WTC11 (cell line): ENCODE measurements at regions not wholly inside any gene's neighbourhood (a gene's known extent, or its start where the extent isn't known, plus 50 kb on each side); places are given as distances from the start of the nearest gene placed in this dataset.

Experiments
- AR ChIP-seq: fragments of 250-450 bp; sonication (Bioruptor Pico); IDR thresholded peaks from 2 replicates; pipeline ENCODE4 v1.9.0; 2021; ENCODE audit warnings: mild to moderate bottlenecking
- ATF2 ChIP-seq: sonication (generic); formaldehyde crosslinking; IDR thresholded peaks from 2 replicates; pipeline ENCODE4 v1.8.1; 2022; ENCODE audit warnings: low read depth, missing genetic modification reagents, borderline replicate concordance
- ATF3 ChIP-seq: sonication (generic); formaldehyde crosslinking; conservative IDR thresholded peaks from 2 replicates; pipeline ENCODE4 v1.8.1; 2022; ENCODE audit warnings: mild to moderate bottlenecking, missing genetic modification reagents
- CBFB ChIP-seq: sonication (generic); formaldehyde crosslinking; IDR thresholded peaks from 2 replicates; pipeline ENCODE4 v1.8.1; 2022; ENCODE audit warnings: mild to moderate bottlenecking, low read depth, missing genetic modification reagents
- CREM ChIP-seq: sonication (generic); formaldehyde crosslinking; IDR thresholded peaks from 2 replicates; pipeline ENCODE4 v1.8.1; 2022; ENCODE audit warnings: mild to moderate bottlenecking, missing genetic modification reagents, moderate library complexity
- CTCF ChIP-seq: fragments of 200-600 bp; IDR thresholded peaks from 2 replicates; pipeline ENCODE4 v1.8.0; 2022; ENCODE audit warnings: antibody characterized with exemption
- IRF2 ChIP-seq: sonication (generic); formaldehyde crosslinking; IDR thresholded peaks from 2 replicates; pipeline ENCODE4 v1.8.0; 2022; ENCODE audit warnings: low read depth, missing genetic modification reagents, borderline replicate concordance
- KAT7 ChIP-seq: sonication (generic); formaldehyde crosslinking; IDR thresholded peaks from 2 replicates; pipeline ENCODE4 v1.8.1; 2023; ENCODE audit warnings: missing genetic modification reagents, mild to moderate bottlenecking, borderline replicate concordance
- NFYB ChIP-seq: sonication (generic); formaldehyde crosslinking; conservative IDR thresholded peaks from 2 replicates; pipeline ENCODE4 v1.8.0; 2022; ENCODE audit warnings: low read depth, missing genetic modification reagents
- NR3C1 ChIP-seq: sonication (generic); formaldehyde crosslinking; conservative IDR thresholded peaks from 2 replicates; pipeline ENCODE4 v1.8.1; 2023; ENCODE audit warnings: low read depth, mild to moderate bottlenecking, missing genetic modification reagents
- PRRX2 ChIP-seq: fragments of 250-450 bp; sonication (Bioruptor Pico); IDR thresholded peaks from 2 replicates; pipeline ENCODE4 v1.8.0; 2021; ENCODE audit warnings: mild to moderate bottlenecking
- SMAD4 ChIP-seq: sonication (generic); formaldehyde crosslinking; IDR thresholded peaks from 2 replicates; pipeline ENCODE4 v1.8.0; 2022; ENCODE audit warnings: mild to moderate bottlenecking, missing genetic modification reagents
- STAT6 ChIP-seq: sonication (generic); formaldehyde crosslinking; conservative IDR thresholded peaks from 2 replicates; pipeline ENCODE4 v1.8.1; 2023; ENCODE audit warnings: mild to moderate bottlenecking, low read depth, missing genetic modification reagents, moderate library complexity
- ZNF512 ChIP-seq: sonication (generic); formaldehyde crosslinking; IDR thresholded peaks from 2 replicates; pipeline ENCODE4 v1.8.1; 2022; ENCODE audit warnings: missing genetic modification reagents, borderline replicate concordance

- TF ChIP-seq CTCF (no peak), KAT7 (CRISPR knock-in tag) (no peak), ATF2 (CRISPR knock-in tag) (no peak), ATF3 (CRISPR knock-in tag) (no peak), AR (CRISPR knock-in tag) (no peak), CREM (no peak), NFYB (CRISPR knock-in tag) (no peak), STAT6 (CRISPR knock-in tag) (no peak), SMAD4 (no peak), CBFB (CRISPR knock-in tag) (no peak), PRRX2 (CRISPR knock-in tag) (no peak), ZNF512 (CRISPR knock-in tag) (no peak), NR3C1 (CRISPR knock-in tag) (no peak), IRF2 (CRISPR knock-in tag) (no peak)
These were observed 318.0 kb upstream of the POT1 start for GRCh38 chr7:125247514-125248098.
